ENCODE measurements at regions not wholly inside any gene's neighbourhood (a gene's known extent, or its start where the extent isn't known, plus 50 kb on each side); places are given as distances from the start of the nearest gene placed in this dataset.
"Not testable (repeated sequence)": the region's sequence is repeated elsewhere in the genome, so short reads cannot be mapped to it uniquely, and the experiment has no call there.

GRCh38 chr13:82961757-82962156, 920.5 kb downstream of the SLITRK1 start:
- no peaks in the 10 kb centered on the region for H4K20me1 ChIP-seq (replicated peaks; ENCODE audit: control insufficient read depth, extremely low read depth, insufficient read depth, low read length)
- H2AFZ ChIP-seq (ENCODE audit: low read depth, low read length): no peak overlapping the region
- no peaks in the 10 kb centered on the region for H3K27me3 ChIP-seq (ENCODE audit: control insufficient read depth in 2 of 2, insufficient read depth in 2 of 2, low read length in 2 of 2)
- no peaks in the 10 kb centered on the region for H3K9me1 ChIP-seq (replicated peaks; ENCODE audit: control insufficient read depth, extremely low read depth, insufficient read depth, low read length)
- peaks cover 2% of the 10 kb centered on the region for H3K9me3 ChIP-seq (replicated peaks; ENCODE audit: control insufficient read depth, insufficient read depth, low read length)
- no peak overlapping the region for H3K4me2 ChIP-seq (ENCODE audit: insufficient read depth, low read length)
- intact Hi-C loops (cut with micrococcal nuclease): no loop called here
- no peak for TF ChIP-seq POLR2A (IDR thresholded peaks at IDR 0.05; ENCODE audit: low read depth, low read length)
- no peak for TF ChIP-seq EZH2 (IDR thresholded peaks at IDR 0.05; ENCODE audit: borderline replicate concordance, low read depth, low read length, severe bottlenecking)
- no peak for TF ChIP-seq FOS (IDR thresholded peaks at IDR 0.05; ENCODE audit: borderline replicate concordance, insufficient read depth, low read length)
- TF ChIP-seq GATA2 (IDR thresholded peaks at IDR 0.05; ENCODE audit: insufficient read depth, insufficient read length, low read depth, low read length): no peak
- TF ChIP-seq POLR2AphosphoS5 (IDR thresholded peaks at IDR 0.05; ENCODE audit: insufficient read depth, low read depth, low read length): no peak
- TF ChIP-seq MAX (IDR thresholded peaks at IDR 0.05; ENCODE audit: insufficient read depth, insufficient read length): no peak
- ChIA-PET CTCF (no interaction called here), POLR2A (no interaction called here)
- H3K4me3 ChIP-seq (replicated peaks in 1 of 3; ENCODE audit: insufficient read depth in 1 of 3, low read depth in 1 of 3, low read length in 3 of 3): no peak overlapping the region
- H3K79me2 ChIP-seq (ENCODE audit: control insufficient read depth, insufficient read depth, low read length): no peaks in the 10 kb centered on the region
- no peak overlapping the region for H3K27ac ChIP-seq (ENCODE audit: insufficient read depth, low read depth, low read length)
- dilution Hi-C loops (cut with MboI; ENCODE audit: extremely low pct_ligation_motif_present, low sequenced_read_pairs): no loop called here
- H3K4me1 ChIP-seq (ENCODE audit: control insufficient read depth, extremely low read depth, insufficient read depth, low read length): no peaks in the 10 kb centered on the region
- BruUV-seq (replicated peaks): no TSS peak
- no peak overlapping the region for H3K9ac ChIP-seq (replicated peaks; ENCODE audit: extremely low read depth, insufficient read depth, low read length)
- H3K36me3 ChIP-seq (ENCODE audit: control insufficient read depth in 2 of 2, extremely low read depth in 1 of 2, insufficient read depth in 2 of 2, low read length in 2 of 2): no peaks in the 10 kb centered on the region
- DNase-seq (ENCODE audit: low read depth, low spot score): no peak
- no peak for FAIRE-seq

- H2AFZ ChIP-seq (ENCODE audit: low read depth, low read length); DNase-seq (ENCODE audit: low read depth, low spot score); intact Hi-C loops (cut with micrococcal nuclease); H3K27me3 ChIP-seq (ENCODE audit: control insufficient read depth in 2 of 2, insufficient read depth in 2 of 2, low read length in 2 of 2); H3K9ac ChIP-seq (replicated peaks; ENCODE audit: extremely low read depth, insufficient read depth, low read length); POLR2A ChIA-PET; FAIRE-seq; H3K4me1 ChIP-seq (ENCODE audit: control insufficient read depth, extremely low read depth, insufficient read depth, low read length); H4K20me1 ChIP-seq (replicated peaks; ENCODE audit: control insufficient read depth, extremely low read depth, insufficient read depth, low read length); H3K9me1 ChIP-seq (replicated peaks; ENCODE audit: control insufficient read depth, extremely low read depth, insufficient read depth, low read length); H3K4me3 ChIP-seq (replicated peaks in 1 of 3; ENCODE audit: insufficient read depth in 1 of 3, low read depth in 1 of 3, low read length in 3 of 3); H3K9me3 ChIP-seq (replicated peaks; ENCODE audit: control insufficient read depth, insufficient read depth, low read length); H3K27ac ChIP-seq (ENCODE audit: insufficient read depth, low read depth, low read length); H3K79me2 ChIP-seq (ENCODE audit: control insufficient read depth, insufficient read depth, low read length); H3K36me3 ChIP-seq (ENCODE audit: control insufficient read depth in 2 of 2, extremely low read depth in 1 of 2, insufficient read depth in 2 of 2, low read length in 2 of 2); H3K4me2 ChIP-seq (ENCODE audit: insufficient read depth, low read length); BruUV-seq (replicated peaks); CTCF ChIA-PET; dilution Hi-C loops (cut with MboI; ENCODE audit: extremely low pct_ligation_motif_present, low sequenced_read_pairs): not testable (repeated sequence)
Observed at GRCh38 chr13:82952336-82952735, 929.9 kb downstream of the SLITRK1 start.

Measured in endothelial cell of umbilical vein (primary cell).